CD14-positive monocyte (primary cell): ENCODE measurements at regions not wholly inside any gene's neighbourhood (a gene's known extent, or its start where the extent isn't known, plus 50 kb on each side); places are given as distances from the start of the nearest gene placed in this dataset.

Source experiments
- DNase-seq, 3 donors: peaks; one replicate each; pipeline ENCODE4 v3.0.0-alpha.2; 2011 to 2022
- H2AFZ ChIP-seq: 2 replicates; pipeline ENCODE4 v1.6.0; 2012; ENCODE audit warnings: mild to moderate bottlenecking, low read depth, low read length, inconsistent platforms; ENCODE audit not compliant: insufficient read depth, poor library complexity, severe bottlenecking
- H3K27ac ChIP-seq, 2 donors: 1 replicate in 1 of 2; 2 replicates in 1 of 2; pipeline ENCODE4 v1.5.1; 2012 to 2013; ENCODE audit warnings: low read length in 2 of 2, control low read depth in 1 of 2, inconsistent platforms in 1 of 2, low read depth in 1 of 2, mild to moderate bottlenecking in 1 of 2
- H3K27me3 ChIP-seq, 2 donors: one replicate each; pipeline versions ENCODE4 v1.6.0 to v1.6.1; 2011 to 2013; ENCODE audit warnings: low read length in 2 of 2; ENCODE audit not compliant: control insufficient read depth in 2 of 2, insufficient read depth in 2 of 2
- H3K36me3 ChIP-seq, 2 donors: replicated peaks in 1 of 2; 1 replicate in 1 of 2; 2 replicates in 1 of 2; pipeline versions ENCODE4 v1.5.1 to v1.6.1; 2012 to 2013; ENCODE audit warnings: low read length in 2 of 2, control low read depth in 1 of 2, inconsistent platforms in 1 of 2, mild to moderate bottlenecking in 1 of 2; ENCODE audit not compliant: insufficient read depth in 2 of 2, control insufficient read depth in 1 of 2
- H3K4me1 ChIP-seq, 2 donors: 1 replicate in 1 of 2; 2 replicates in 1 of 2; pipeline versions ENCODE4 v1.5.1 to v1.6.1; 2012 to 2013; ENCODE audit warnings: low read length in 2 of 2, control low read depth in 1 of 2, inconsistent platforms in 1 of 2, mild to moderate bottlenecking in 1 of 2, moderate library complexity in 1 of 2; ENCODE audit not compliant: insufficient read depth in 2 of 2, control insufficient read depth in 1 of 2
- H3K4me2 ChIP-seq: replicated peaks from 2 replicates; pipeline ENCODE3; 2012; ENCODE audit warnings: low read length, moderate library complexity, mild to moderate bottlenecking; ENCODE audit not compliant: poor library complexity, severe bottlenecking; ENCODE audit errors: extremely low read depth
- H3K4me3 ChIP-seq, 3 experiments: fragments of 200-600 bp in 1 of 3; sonication (generic) in 1 of 3; replicated peaks in 1 of 3; 1 replicate in 2 of 3; 2 replicates in 1 of 3; pipeline ENCODE4 v1.5.1; 2011 to 2013; ENCODE audit warnings: low read length in 3 of 3, mild to moderate bottlenecking in 3 of 3, control low read depth in 2 of 3, low read depth in 2 of 3, inconsistent platforms in 1 of 3, moderate library complexity in 1 of 3
- H3K79me2 ChIP-seq: 2 replicates; pipeline ENCODE4 v1.6.0; 2012; ENCODE audit warnings: mild to moderate bottlenecking, control low read depth, inconsistent platforms, low read length, moderate library complexity; ENCODE audit not compliant: insufficient read depth
- H3K9ac ChIP-seq: 2 replicates; pipeline ENCODE4 v1.6.0; 2017; ENCODE audit warnings: low read length, mild to moderate bottlenecking; ENCODE audit not compliant: insufficient read depth, poor library complexity, severe bottlenecking
- H3K9me3 ChIP-seq, 2 donors: replicated peaks in 1 of 2; 1 replicate in 1 of 2; 2 replicates in 1 of 2; pipeline versions ENCODE4 v1.5.1 to v1.6.1; 2012 to 2013; ENCODE audit warnings: low read length in 2 of 2, control low read depth in 1 of 2; ENCODE audit not compliant: control insufficient read depth in 1 of 2, insufficient read depth in 1 of 2
- H4K20me1 ChIP-seq: 2 replicates; pipeline ENCODE4 v1.6.0; 2012; ENCODE audit warnings: mild to moderate bottlenecking, low read length, control low read depth, moderate library complexity; ENCODE audit not compliant: insufficient read depth
- H3K27ac Mint-ChIP-seq, 7 donors: one replicate each; pipeline ENCODE4 v1.8.0; 2020; ENCODE audit warnings: mild to moderate bottlenecking in 7 of 7, mixed read lengths in 7 of 7, moderate library complexity in 6 of 7, inconsistent platforms in 2 of 7
- H3K27me3 Mint-ChIP-seq, 3 donors: one replicate each; pipeline ENCODE4 v1.8.0; 2021 to 2022; ENCODE audit warnings: low read depth in 3 of 3, mild to moderate bottlenecking in 3 of 3, mixed read lengths in 3 of 3, moderate library complexity in 3 of 3, inconsistent platforms in 1 of 3
- H3K36me3 Mint-ChIP-seq, 2 donors: one replicate each; pipeline ENCODE4 v1.8.0; 2020; ENCODE audit warnings: mixed read lengths in 2 of 2, inconsistent platforms in 1 of 2, mild to moderate bottlenecking in 1 of 2
- H3K4me1 Mint-ChIP-seq: one replicate; pipeline ENCODE4 v1.8.0; 2020; ENCODE audit warnings: mild to moderate bottlenecking, mixed read lengths
- H3K4me3 Mint-ChIP-seq, 2 donors: one replicate each; pipeline ENCODE4 v1.8.0; 2020; ENCODE audit warnings: mild to moderate bottlenecking in 2 of 2, mixed read lengths in 2 of 2, moderate library complexity in 1 of 2
- H3K9me3 Mint-ChIP-seq, 7 donors: one replicate each; pipeline ENCODE4 v1.8.0; 2020 to 2022; ENCODE audit warnings: mixed read lengths in 7 of 7, mild to moderate bottlenecking in 6 of 7, moderate library complexity in 6 of 7, inconsistent platforms in 2 of 7
- CTCF ChIP-seq: fragments of 200-600 bp; IDR thresholded peaks from one replicate; pipeline ENCODE4 v1.8.0; 2022; ENCODE audit warnings: antibody characterized with exemption, mild to moderate bottlenecking
- WGBS: methylation state at CpG from one replicate; pipeline ENCODE4 v1.1.5; 2013; ENCODE audit warnings: missing lambda C conversion rate; ENCODE audit not compliant: insufficient coverage; 5-methylcytosine and 5-hydroxymethylcytosine counted together
- intact Hi-C, 2 donors: fragments of 100-400 bp; cut with micrococcal nuclease; formaldehyde crosslinking; loops; one replicate each; pipeline versions ENCODE4 v1.15.0 to v1.15.1; 2023

GRCh38 chr18:34299828-34300227 is 75.1 kb upstream of the NOL4 start:
- Mint-ChIP-seq H3K4me3 (no peak overlapping the region), H3K4me1 (no peaks in the 10 kb centered on the region), H3K9me3 (peaks cover 0 to 6% (median 2%) of the 10 kb centered on the region in 7 donors), H3K27ac (no peak overlapping the region), H3K36me3 (no peaks in the 10 kb centered on the region), H3K27me3 (no peaks in the 10 kb centered on the region)
- Histone ChIP-seq H3K27ac (no peak overlapping the region), H3K9ac (no peak overlapping the region), H4K20me1 (no peaks in the 10 kb centered on the region), H2AFZ (no peak overlapping the region), H3K36me3 (no peaks in the 10 kb centered on the region), H3K79me2 (no peaks in the 10 kb centered on the region), H3K4me2 (no peak overlapping the region), H3K9me3 (peaks cover 0 to 8% of the 10 kb centered on the region in 2 donors), H3K4me3 (no peak overlapping the region), H3K4me1 (no peaks in the 10 kb centered on the region), H3K27me3 (no peaks in the 10 kb centered on the region)
- WGBS, result 89% methylated on average over 3 of the region's 3 CpGs
- intact Hi-C loops, result no loop called here
- TF ChIP-seq CTCF, result no peak
- DNase-seq, result no peak

DNA sequence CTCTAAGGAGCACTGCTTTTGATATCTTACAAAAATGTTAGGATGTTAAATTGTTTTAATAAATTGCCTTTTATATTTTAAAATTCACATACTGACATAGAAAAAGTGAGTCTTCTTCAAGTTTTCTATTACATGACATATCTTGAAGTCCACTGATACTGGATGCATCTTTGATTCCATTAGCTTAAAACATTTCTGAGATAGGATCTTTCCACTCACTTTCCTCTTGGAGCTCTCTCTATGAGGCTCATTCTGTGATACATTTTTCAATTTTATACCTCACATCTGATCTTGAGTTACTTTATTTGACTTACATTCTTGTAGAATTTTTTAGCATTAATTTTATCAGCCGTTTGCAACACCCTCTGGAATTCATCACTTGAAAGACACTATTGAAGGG is 86.8 kb upstream of the NOL4 start:
- H3K9me3 Mint-ChIP-seq, result peaks cover 0 to 3% (median 0%) of the 10 kb centered on the region in 7 donors
- Histone ChIP-seq H3K9ac (no peak overlapping the region), H3K9me3 (no peaks in the 10 kb centered on the region), H3K4me1 (no peaks in the 10 kb centered on the region), H2AFZ (no peak overlapping the region), H3K79me2 (no peaks in the 10 kb centered on the region), H3K4me2 (no peak overlapping the region), H3K27ac (no peak overlapping the region), H4K20me1 (no peaks in the 10 kb centered on the region), H3K36me3 (no peaks in the 10 kb centered on the region), H3K4me3 (no peak overlapping the region), H3K27me3 (no peaks in the 10 kb centered on the region)
- no peak for TF ChIP-seq CTCF
- DNase-seq, result no peak
- H3K4me1 Mint-ChIP-seq, result no peaks in the 10 kb centered on the region
- no peak overlapping the region for H3K4me3 Mint-ChIP-seq
- H3K36me3 Mint-ChIP-seq, result no peaks in the 10 kb centered on the region
- intact Hi-C loops, result no loop called here
- no CpG with 5 or more reads among the region's 1 CpG for WGBS
- no peaks in the 10 kb centered on the region for H3K27me3 Mint-ChIP-seq
- H3K27ac Mint-ChIP-seq, result no peak overlapping the region
